Limb (tissue), 2 donors: ENCODE measurements at regions not wholly inside any gene's neighbourhood (a gene's known extent, or its start where the extent isn't known, plus 50 kb on each side); places are given as distances from the start of the nearest gene placed in this dataset.

Experiments used
- DNase-seq, 2 donors: peaks; one replicate each; pipeline ENCODE4 v3.0.0-alpha.2; 2016; ENCODE audit errors: extremely low spot score in 2 of 2

GRCh38 chr11:104256525-104256924, 92.6 kb upstream of the PDGFD start:
- DNase-seq, result no peak

- DNase-seq, result peak in 1 of 2 donors; percentile 31
Measured at GRCh38 chr11:104254347-104254746, 90.4 kb upstream of the PDGFD start.

GRCh38 chr11:104246590-104246989, 82.6 kb upstream of the PDGFD start:
- no peak for DNase-seq

- no peak for DNase-seq
Measured at GRCh38 chr11:104238916-104239315, 75.0 kb upstream of the PDGFD start.

GRCh38 chr11:104225047-104225446, 61.1 kb upstream of the PDGFD start:
- no peak for DNase-seq

- no peak for DNase-seq
Measured at GRCh38 chr11:104222464-104222863, 58.5 kb upstream of the PDGFD start.

- DNase-seq, result no peak
Measured at GRCh38 chr11:104221455-104221854, 57.5 kb upstream of the PDGFD start.

GRCh38 chr11:104219096-104219495, 55.1 kb upstream of the PDGFD start:
- DNase-seq, result no peak

GRCh38 chr11:104214517-104214916, 50.6 kb upstream of the PDGFD start:
- no peak for DNase-seq
